ENCODE measurements at regions not wholly inside any gene's neighbourhood (a gene's known extent, or its start where the extent isn't known, plus 50 kb on each side); places are given as distances from the start of the nearest gene placed in this dataset.
"Not testable (repeated sequence)": the region's sequence is repeated elsewhere in the genome, so short reads cannot be mapped to it uniquely, and the experiment has no call there.

DNA sequence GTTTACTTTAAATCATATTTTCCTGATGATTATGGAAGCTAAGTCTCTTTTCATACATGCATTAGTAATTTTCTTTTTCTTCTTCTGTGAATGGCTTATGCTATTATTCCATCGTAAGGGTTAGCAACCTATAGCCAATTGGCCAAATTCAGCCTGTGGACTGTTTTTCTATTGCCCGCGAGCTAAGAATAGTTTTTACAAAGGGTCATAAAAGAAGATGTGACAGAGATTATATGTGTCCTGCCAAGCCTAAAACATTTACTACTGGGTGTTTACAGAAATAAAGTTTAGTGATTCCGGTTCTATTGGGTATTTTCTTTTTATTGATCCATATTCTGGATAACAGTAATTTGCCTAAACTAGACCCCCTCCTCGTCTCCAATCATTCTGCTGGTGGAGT lies 268.8 kb upstream of the DIO3 start:
- no peak for DNase-seq

DNA sequence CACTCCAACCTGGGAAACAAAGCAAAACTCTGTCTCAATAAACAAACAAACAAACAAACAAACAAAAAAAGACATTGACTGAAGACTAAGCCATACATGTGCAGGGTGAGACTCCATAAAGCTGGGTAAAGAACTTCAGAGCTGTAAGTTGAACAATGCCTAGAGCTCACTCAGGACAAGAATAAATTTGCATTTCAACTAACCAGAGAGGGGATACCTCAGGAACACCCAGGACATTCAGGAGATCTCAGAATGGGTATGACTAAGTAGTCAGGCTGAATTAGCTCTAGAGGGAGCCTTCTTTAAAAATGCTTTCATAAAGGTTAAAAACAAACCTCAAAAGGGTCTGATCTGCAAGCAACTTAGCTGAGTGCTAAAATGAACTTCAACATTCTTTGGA lies 267.7 kb upstream of the DIO3 start:
- DNase-seq, result no peak

DNA sequence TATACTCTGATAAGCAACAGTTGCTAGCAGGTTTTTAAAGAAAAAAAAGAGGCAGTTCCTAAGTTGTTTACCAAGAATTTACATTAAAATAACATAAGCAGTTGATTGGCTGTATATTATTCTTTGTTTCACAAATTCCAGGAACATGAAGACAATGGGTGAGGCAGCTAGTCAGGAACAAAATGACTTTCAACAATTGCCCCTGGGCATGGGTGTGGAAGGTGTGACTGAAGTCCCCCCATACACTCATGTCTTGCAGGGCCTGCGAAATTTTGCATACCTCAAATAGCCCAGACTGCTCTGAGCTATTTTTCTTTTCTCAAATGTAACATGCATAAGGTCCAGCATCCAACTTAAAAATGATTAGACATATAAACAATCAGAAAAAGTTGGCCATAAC lies 267.2 kb upstream of the DIO3 start:
- no peak for DNase-seq

DNA sequence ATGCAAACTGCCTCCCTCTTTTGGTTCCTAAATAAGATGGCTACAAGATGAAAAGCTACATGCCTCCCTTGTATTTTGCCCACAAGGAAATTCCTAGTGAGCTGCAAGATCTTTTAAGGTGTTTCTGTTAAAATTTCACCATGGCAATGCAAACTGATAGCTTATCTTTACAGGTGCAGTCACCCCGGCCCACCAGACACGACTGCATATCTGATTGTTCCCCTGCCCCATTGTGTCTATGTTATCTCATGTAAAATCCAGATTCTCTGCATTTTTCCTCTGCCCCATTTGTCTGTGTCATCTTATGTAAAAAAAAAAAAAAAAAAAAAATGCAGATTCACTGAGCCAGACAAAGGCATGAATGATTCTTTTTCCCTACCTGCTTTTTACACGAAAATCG lies 261.5 kb upstream of the DIO3 start:
- DNase-seq, result peak; percentile 81

DNA sequence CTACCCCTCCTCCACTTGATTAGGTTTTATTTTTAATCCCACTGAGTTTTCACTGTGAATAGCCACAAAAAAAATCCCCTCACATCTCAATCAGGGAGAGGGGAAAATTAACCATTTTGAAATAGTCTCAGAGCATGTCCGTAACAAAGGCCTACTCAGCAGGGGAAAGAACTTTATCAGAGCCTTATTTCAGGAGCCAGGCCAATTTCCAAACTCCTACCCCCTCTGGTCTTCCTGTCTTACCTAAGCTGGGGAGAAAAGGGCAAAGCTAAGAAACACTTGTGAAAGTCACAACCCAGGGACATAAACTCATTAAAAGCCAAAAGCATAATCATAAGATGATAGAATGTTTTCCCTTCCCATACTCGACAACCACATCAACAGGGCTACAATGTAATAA lies 260.3 kb upstream of the DIO3 start:
- DNase-seq, result no peak

DNA sequence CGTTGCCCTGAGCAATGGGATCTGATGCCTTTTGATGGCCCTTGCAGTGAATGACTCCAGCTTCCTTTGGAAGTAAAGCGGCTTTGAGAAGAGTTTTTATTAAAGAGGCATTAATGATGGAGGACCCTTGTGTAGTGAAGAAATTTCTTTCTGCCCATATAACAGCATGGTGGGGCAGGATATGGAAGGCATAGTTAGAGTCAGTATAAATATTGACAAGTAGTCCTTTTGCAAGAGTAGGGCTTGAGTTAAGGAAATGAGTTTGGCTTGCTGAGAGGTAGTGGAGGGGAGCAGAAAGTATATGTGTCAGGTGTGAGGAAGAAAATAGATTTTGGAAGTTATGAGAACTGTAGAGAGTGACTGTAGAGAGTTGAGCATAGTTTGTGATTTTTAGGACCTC lies 254.1 kb upstream of the DIO3 start:
- DNase-seq, result not testable (repeated sequence)

DNA sequence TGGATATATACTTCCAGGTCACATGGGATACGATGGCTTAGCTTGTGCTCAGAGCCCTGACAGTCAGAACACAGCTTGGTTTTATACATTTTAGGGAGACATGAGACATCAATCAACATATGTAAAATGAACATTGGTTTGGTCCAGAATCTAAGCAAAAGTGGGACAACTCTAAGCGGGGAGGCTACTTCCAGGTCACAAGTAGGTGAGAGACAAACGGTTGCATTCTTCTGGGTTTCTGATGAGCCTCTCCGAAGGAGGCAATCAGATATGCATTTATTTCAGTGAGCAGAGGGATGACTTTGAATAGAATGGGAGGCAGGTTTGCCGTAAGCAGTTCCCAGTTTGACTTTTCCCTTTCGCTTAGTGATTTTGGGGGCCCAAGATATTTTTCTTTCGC lies 250.1 kb upstream of the DIO3 start:
- not testable (repeated sequence) for DNase-seq

DNA sequence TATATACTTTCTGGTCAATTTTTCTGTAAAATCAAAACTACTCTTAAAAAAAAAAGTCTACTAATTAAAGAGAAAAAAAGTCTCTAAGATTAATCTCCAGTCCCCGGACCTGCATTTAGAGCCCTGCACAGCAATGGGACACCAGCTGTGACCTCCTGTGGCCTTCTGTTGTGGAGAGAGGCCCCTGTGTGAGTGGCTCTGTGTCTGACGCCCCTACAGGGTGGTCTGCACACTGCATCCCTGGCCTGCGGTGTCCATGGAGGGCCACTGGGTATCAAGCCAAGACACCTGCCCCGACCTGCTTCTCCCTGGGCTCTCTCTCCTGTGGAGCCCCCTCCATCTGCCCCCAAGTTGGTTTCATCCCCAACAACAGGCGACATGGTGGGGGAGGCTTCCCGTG lies 248.0 kb upstream of the DIO3 start:
- no peak for DNase-seq

DNA sequence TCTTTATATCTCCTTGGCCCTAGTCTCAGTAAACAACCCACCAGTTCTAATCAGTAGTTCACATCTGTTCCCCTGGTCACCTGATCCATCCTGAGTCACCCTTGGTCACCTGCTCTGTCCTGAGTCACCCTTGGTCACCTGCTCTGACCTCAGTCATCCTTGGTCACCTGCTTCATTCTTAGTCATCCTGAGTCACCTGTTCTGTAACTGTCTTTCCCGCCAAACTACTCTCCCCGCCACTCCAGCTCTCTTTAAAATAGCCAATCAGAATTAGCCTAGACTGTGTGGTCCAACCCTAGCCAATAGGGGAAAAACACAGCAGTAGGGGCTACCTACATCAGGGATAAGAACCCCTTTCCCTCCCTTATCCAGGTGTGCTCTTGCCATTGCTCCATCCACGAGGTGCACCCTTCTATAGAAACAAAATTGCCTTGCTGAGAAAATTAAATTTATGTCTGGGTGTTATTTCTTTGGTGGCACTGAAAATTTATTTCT lies 245.4 kb upstream of the DIO3 start:
- DNase-seq, result peak; percentile 92

DNA sequence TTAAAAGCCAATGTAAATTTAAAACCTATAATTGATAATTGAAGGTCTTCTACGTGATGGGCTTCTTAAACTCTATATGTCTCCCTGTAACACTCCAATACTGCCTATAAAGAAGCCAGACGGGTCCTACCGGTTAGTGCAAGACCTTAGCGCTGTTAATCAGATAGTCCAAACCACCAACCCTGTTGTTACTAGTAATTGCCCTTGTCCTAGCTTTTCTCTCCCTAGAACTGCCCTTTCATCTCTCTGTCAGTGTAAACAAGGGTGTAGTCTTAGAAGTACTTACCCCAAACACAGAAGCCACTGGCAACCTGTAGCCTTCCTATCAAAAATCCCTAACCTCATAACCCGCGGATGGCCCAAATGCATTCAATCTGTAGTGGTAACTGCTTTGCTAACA lies 243.0 kb upstream of the DIO3 start:
- DNase-seq, result peak; percentile 81

DNA sequence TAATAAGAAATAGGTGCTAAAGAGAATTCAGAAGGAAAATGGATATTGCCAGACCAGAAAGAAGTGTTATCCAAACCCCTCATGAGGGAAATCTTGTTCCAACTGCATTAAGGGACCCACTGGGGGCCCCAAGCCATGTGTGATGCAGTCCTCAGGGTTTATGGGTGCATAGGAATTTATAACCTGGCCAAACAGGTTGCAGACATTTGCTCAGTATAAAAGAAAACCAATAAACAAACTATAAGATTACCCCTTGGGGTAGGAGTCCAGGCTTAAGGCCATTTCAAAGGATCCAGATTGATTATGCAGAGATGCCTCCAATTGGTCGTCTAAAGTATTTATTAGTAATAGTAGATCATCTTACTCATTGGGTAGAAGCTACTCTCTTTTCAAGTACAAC lies 240.9 kb upstream of the DIO3 start:
- DNase-seq, result no peak

DNA sequence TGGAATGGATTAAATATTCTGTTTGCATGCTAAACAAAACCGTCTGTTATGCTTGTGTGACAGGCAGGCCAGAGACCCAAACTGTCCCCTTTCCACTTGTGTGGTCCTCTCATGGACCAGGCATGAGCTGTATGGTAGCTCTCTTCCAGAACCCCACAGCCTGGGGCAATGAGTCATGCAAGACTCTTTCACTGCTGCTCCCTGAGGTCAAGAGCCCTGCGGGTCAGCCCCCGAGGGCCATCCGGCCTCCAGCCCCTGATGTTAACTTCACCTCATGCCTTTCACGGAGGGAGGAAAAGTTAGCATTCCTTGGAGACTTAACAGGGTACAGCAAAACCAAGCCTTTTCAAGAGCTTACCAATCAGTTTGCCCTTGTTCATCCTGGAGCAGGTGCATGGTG lies 239.1 kb upstream of the DIO3 start:
- peak; percentile 69 for DNase-seq

DNA sequence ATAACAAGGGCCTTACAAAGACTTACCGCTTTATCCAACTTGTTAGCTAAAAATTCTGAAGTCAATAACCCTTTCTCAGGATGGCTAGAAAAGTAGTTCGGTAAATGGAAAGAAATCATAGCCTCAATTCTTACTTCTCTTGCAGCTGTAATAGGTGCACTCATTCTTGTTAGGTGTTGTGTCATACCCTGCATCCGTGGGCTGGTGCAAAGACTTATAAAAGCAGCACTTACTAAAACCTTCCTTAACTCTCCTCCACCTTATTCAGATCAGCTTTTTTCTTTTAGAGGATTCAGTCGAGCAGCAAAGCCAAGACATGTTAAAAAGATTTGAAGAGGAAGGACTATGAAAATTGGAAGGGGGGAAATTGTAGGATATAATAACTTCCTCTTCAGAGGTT lies 238.2 kb upstream of the DIO3 start:
- DNase-seq, result no peak

DNA sequence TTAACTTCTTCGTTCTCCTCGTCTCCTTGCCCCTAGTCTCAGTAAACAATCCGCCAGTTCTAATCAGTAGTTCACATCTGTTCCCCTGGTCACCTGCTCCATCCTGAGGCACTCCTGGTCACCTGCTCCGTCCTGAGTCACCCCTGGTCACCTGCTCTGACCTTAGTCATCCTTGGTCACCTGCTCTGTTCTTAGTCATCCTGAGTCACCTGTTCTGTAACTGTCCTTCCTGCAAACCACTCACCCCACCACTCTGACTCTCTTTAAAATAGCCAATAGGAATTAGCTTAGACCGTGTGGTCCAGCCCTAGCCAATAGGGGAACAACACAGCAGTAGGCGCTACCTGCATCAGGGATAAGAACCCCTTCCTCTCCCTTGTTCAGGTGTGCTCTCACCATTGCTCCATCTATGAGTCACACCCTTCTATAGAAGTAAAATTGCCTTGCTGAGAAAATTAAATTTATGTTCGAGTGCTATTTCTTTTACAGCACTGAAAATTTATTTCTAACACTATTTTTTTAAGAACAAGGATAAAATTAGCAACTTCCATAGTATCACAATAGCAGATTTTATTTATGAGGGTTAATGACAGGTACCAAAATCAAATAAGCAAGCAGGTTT lies 237.6 kb upstream of the DIO3 start:
- peak; percentile 79 for DNase-seq

DNA sequence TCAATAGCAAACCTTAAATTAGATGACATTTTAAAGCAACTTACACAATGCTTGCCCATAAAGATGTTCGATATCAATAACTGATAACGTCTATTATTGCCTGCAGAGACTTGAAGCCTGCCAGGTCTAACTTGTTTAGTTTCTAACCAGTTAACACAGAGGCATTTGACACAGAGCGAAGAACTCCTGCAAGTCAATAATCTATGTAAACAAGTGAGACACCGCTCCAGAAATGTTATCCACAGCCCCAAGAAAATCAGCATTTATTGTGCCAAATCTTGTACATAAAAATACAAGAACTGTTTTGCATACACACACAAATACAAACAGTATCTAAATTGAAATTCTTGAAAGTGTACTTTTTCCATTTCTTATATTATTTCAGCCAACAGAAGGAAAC lies 236.0 kb upstream of the DIO3 start:
- DNase-seq, result no peak

DNA sequence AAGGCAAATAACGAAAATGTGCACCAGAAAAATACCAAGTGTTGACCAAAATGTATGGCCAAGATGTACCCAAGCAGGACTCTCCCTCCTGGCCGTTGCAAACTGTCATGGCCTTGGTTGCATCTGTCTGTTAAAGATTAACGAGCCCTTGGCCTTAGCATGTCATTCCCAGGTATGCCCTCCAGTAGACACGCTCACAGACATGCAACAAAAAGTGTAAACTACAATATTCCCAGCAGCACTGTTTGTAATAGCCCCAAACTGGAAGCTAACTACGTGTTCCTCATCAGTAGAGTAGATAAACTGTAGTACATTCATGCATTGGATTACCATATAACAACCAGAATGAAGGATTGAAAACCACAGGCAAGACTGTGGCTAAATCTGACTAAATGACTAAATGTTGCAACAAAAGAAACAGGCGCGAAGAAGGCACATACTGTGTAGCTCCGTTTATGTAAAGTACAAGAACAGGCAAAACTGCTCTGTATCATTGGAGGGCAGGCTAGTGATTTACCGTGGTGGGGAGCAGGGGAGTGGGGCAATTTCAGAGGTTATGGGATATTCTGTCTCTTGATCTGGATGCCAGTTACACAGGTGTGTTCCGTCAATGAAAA lies 232.8 kb upstream of the DIO3 start:
- DNase-seq, result no peak

DNA sequence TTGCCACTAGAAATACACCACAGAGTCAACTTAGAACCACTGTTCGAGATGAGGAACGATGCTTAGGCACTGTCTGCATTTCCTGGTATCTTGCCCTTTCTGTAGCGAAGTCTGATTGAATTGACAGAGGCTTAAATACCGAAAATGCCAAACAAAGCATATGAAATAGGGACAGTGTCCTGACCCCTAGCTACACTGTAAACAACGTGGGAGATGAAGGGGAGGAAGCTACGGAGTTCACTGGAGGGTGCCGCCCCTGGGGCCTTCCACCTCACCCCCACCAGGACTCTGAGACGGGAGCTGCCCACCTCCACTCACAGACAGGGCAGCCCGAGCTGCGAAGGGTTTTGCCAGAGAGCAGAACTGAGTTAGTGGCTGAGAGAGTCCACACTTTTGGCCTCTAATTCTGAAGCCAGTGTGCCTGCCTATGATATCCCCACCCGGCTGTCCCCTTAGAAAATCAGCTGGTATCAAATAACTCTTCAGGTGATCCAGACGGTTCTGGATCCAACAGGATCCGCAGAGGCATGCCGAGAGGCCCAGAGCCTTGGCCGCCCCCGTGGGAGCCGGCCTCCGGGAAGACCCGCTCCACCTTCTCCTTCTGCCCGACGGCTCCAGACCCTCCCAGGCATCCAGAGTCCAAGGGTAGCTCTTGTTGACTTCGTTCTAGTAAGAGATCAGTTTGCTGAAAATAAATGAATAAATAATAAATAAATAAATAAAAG lies 230.7 kb upstream of the DIO3 start:
- DNase-seq, result no peak

DNA sequence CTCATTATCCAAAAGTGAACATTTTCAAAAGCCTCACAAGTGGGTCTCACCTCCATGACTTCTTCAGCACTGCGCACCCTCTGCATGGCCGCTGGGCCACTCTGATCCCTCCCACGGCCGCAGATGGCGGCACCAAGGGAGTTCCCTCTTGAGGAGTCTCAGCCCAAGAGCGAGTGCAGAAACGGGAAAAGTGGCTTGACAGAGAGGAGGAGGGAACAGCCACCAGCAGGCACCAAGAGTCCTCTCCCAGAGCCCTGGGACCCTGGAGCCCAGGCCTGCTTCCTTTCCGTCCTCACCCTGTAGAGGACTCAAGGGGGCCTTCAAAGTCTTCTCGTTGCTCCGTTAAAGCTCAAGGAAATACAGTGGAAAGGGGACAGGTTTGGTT lies 230.2 kb upstream of the DIO3 start:
- no peak for DNase-seq

DNA sequence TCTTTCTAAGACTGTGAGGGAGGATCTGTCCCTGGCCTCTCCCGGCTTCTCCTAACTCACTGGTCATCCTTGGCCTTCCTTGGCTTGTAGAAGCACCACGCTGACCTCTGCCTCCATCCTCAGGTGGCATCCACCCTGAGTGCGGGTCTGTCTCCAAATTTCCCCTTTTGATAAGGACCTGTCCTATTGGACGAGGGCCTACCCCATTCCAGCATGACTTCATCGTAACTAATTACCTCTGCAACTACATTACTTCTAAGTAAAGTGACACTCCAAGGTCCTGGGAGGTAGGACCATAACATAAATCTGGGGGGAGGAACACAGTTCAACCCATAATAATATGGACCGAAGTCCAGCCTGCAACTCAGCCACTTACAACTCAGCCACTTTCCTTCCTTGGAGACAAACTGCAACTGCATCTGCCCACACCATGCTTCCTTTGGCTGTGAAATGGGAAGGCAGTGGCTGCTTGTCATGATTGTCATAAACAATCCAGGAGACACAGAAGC lies 229.6 kb upstream of the DIO3 start:
- DNase-seq, result no peak

DNA sequence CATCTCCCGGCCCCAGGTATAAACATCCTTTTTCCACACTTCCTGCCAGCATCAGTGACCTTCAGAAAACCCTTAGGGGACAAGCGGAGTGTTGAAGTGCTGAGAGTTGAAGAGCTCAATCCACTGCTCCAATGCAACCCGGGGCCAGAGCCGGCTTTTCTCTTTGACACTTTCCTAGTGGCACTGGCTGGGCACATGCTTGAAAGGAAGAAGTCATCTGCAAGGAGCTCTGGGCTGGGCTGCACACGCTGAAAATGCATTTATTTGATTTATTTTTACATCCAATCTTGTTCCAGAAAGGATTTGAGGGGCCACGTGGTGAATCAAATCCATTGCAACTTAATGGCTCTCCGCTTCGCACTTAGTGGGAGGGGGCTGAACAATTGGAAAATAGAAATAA lies 229.0 kb upstream of the DIO3 start:
- DNase-seq, result no peak

DNA sequence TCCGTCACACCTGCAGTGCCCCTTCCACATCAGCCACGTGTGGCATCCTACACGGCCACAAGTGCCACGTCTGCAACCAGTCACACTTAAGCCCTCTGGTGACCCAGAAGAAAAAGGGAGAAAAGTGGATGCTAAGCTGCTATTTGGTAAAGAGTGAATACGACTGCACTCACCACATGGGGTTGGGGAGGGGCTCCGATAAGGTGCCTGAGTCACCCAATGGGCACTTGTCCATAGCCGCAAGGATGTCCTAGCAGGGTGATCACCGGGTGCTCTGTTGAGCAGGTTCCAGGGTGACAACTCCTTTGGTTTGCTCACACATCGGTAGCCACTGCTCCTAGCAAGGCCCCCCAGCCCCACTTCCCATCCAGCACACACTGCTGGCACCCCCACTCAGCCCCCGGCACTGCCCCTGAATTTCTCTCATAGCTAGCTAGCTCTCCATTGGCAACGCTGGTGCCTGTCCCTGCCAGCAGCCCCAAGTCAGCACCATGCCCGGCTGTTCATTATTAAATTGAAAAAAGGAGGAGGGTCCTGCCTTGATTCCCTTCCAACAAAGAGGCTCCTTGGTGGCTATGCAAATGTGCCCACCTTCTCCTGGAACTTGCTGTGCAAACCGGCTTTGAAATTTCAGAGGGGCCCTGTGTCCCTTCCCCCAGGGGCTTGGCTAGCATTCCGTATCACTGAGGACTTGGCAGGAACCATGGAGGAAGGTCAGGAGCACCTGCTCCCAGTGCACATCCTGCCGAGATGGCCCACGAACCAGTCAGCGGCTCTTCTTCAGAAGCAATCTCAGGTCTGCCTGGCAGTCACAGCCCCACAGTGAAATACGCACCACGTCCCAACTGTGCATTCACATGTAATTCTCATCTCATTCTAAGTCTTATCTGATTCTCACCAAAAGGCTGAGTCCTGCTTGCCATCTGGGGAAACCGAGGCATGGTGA lies 227.7 kb upstream of the DIO3 start:
- DNase-seq, result no peak

DNA sequence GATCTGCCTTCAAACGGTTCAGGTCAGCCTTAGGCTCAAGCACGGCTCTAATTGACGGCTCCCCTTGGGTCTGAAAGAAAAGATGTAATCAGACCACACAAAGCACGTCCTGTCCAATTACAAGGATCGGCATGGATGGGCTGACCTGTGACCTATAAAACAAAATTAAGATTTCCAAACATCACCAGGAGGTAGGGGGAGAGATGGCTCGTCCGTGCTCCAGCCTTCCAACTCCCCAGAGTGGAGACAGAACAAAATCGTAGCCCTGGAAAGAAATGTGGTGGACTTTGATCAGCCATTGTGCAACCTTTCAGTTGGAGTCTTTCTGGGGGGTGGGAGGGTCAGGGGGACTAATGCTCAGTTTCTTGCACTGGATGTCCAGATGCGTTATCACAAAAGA lies 226.6 kb upstream of the DIO3 start:
- no peak for DNase-seq

DNA sequence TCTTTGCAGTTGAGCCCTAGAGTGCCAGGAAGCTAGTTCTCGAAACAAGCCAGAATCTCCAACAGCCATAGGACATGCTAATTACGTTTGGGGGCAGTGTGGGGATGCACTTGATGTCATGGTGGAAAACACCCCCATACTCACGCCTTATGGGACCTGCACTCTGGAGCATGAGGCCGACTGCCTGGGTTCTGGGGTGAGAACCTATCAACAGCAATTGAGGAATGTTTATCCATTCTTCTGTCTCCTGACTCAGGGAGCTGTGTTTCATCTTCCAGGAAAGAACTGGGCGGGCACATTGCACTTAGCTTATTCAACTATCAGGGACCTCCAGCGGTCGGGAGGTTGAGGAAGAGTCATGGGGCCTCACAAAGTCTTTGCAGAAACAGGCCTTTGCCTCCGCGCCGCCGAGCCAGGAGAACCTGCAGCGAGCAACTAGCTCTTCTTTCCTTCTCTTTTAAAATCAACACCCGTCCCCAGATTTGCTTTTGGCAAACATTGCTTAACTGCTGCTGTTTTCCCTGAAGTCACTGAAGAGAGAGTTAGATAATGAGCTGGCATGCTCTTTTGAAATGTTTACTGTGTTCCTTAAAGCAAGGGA lies 226.1 kb upstream of the DIO3 start:
- no peak for DNase-seq
